ENCODE measurements at regions not wholly inside any gene's neighbourhood (a gene's known extent, or its start where the extent isn't known, plus 50 kb on each side); places are given as distances from the start of the nearest gene placed in this dataset.

- TF ChIP-seq CTCF (IDR thresholded peaks at IDR 0.05 in 8 of 11, conservative IDR thresholded peaks at IDR 0.05 in 3 of 11) (no peak), POLR2A (IDR thresholded peaks at IDR 0.05) (no peak)
Measured at GRCh38 chr11:111086058-111086457, 159.5 kb upstream of the POU2AF2 start.

Measured in spleen (tissue), 7 donors.